ENCODE measurements at regions not wholly inside any gene's neighbourhood (a gene's known extent, or its start where the extent isn't known, plus 50 kb on each side); places are given as distances from the start of the nearest gene placed in this dataset.

GRCh38 chr18:40577239-40577980, 1377.6 kb upstream of the PIK3C3 start:
- H3K9me3 ChIP-seq (ENCODE audit: low read depth), result no peaks in the 10 kb centered on the region
- no peaks in the 10 kb centered on the region for H4K20me1 ChIP-seq (ENCODE audit: low read depth)
- Mint-ChIP-seq H3K27ac (no peak overlapping the region), H3K27me3 (ENCODE audit: insufficient read depth, low read depth) (no peaks in the 10 kb centered on the region), H3K9me3 (peaks cover 4% of the 10 kb centered on the region), H3K36me3 (no peaks in the 10 kb centered on the region), H3K4me3 (no peak overlapping the region), H3K4me1 (peaks cover 5% of the 10 kb centered on the region)
- H3K27ac ChIP-seq, result no peak overlapping the region
- H3K4me1 ChIP-seq, result peaks cover 31% of the 10 kb centered on the region
- no peaks in the 10 kb centered on the region for H3K27me3 ChIP-seq
- H3K36me3 ChIP-seq, result no peaks in the 10 kb centered on the region
- H3K4me2 ChIP-seq, result peak overlapping the region; percentile 4
- H2AFZ ChIP-seq (replicated peaks), result no peak overlapping the region
- TF ChIP-seq CTCF (IDR thresholded peaks at IDR 0.05), result no peak
- TF ChIP-seq EZH2phosphoT487 (IDR thresholded peaks at IDR 0.05), result no peak
- no peaks in the 10 kb centered on the region for H3K79me2 ChIP-seq (ENCODE audit: low read depth)
- H3K9ac ChIP-seq, result no peak overlapping the region
- H3F3A ChIP-seq (ENCODE audit: low read depth), result no peaks in the 10 kb centered on the region
- H3K4me3 ChIP-seq, result no peak overlapping the region
- no peak for DNase-seq (ENCODE audit: low spot score)

- Histone ChIP-seq H3K4me3 (no peak overlapping the region), H3K27me3 (no peaks in the 10 kb centered on the region), H3K27ac (no peak overlapping the region), H3K4me2 (peak overlapping the region; percentile 14), H2AFZ (replicated peaks) (peak overlapping the region; percentile 40), H4K20me1 (ENCODE audit: low read depth) (no peaks in the 10 kb centered on the region), H3K79me2 (ENCODE audit: low read depth) (no peaks in the 10 kb centered on the region), H3K9ac (no peak overlapping the region), H3K36me3 (no peaks in the 10 kb centered on the region), H3K9me3 (ENCODE audit: low read depth) (no peaks in the 10 kb centered on the region), H3K4me1 (peaks cover 31% of the 10 kb centered on the region), H3F3A (ENCODE audit: low read depth) (no peaks in the 10 kb centered on the region)
- H3K4me1 Mint-ChIP-seq, result peaks cover 5% of the 10 kb centered on the region
- no peaks in the 10 kb centered on the region for H3K36me3 Mint-ChIP-seq
- no peak for DNase-seq (ENCODE audit: low spot score)
- H3K9me3 Mint-ChIP-seq, result peaks cover 4% of the 10 kb centered on the region
- no peak overlapping the region for H3K4me3 Mint-ChIP-seq
- TF ChIP-seq CTCF (IDR thresholded peaks at IDR 0.05) (no peak), EZH2 (IDR thresholded peaks at IDR 0.05) (no peak), EZH2phosphoT487 (IDR thresholded peaks at IDR 0.05) (no peak)
- no peak overlapping the region for H3K27ac Mint-ChIP-seq
- no peaks in the 10 kb centered on the region for H3K27me3 Mint-ChIP-seq (ENCODE audit: insufficient read depth, low read depth)
Measured at GRCh38 chr18:40576507-40577115, 1378.4 kb upstream of the PIK3C3 start.

- Histone ChIP-seq H3K27me3 (no peaks in the 10 kb centered on the region), H2AFZ (replicated peaks) (no peak overlapping the region), H3K9me3 (ENCODE audit: low read depth) (no peaks in the 10 kb centered on the region), H3K36me3 (no peaks in the 10 kb centered on the region), H3K9ac (no peak overlapping the region), H3K4me2 (no peak overlapping the region), H4K20me1 (ENCODE audit: low read depth) (no peaks in the 10 kb centered on the region), H3K4me1 (peaks cover 5% of the 10 kb centered on the region), H3K27ac (no peak overlapping the region), H3F3A (ENCODE audit: low read depth) (no peaks in the 10 kb centered on the region), H3K79me2 (ENCODE audit: low read depth) (no peaks in the 10 kb centered on the region), H3K4me3 (no peak overlapping the region)
- Mint-ChIP-seq H3K36me3 (no peaks in the 10 kb centered on the region), H3K4me3 (no peak overlapping the region), H3K27ac (no peak overlapping the region), H3K9me3 (peaks cover 8% of the 10 kb centered on the region), H3K4me1 (peaks cover 20% of the 10 kb centered on the region), H3K27me3 (ENCODE audit: insufficient read depth, low read depth) (no peaks in the 10 kb centered on the region)
- no peak for DNase-seq (ENCODE audit: low spot score)
- no peak for TF ChIP-seq CTCF (IDR thresholded peaks at IDR 0.05)
- no peak for TF ChIP-seq EZH2 (IDR thresholded peaks at IDR 0.05)
- TF ChIP-seq EZH2phosphoT487 (IDR thresholded peaks at IDR 0.05), result no peak
Measured at GRCh38 chr18:40570615-40571014, 1384.4 kb upstream of the PIK3C3 start.
